ENCODE measurements at regions not wholly inside any gene's neighbourhood (a gene's known extent, or its start where the extent isn't known, plus 50 kb on each side); places are given as distances from the start of the nearest gene placed in this dataset.

DNA sequence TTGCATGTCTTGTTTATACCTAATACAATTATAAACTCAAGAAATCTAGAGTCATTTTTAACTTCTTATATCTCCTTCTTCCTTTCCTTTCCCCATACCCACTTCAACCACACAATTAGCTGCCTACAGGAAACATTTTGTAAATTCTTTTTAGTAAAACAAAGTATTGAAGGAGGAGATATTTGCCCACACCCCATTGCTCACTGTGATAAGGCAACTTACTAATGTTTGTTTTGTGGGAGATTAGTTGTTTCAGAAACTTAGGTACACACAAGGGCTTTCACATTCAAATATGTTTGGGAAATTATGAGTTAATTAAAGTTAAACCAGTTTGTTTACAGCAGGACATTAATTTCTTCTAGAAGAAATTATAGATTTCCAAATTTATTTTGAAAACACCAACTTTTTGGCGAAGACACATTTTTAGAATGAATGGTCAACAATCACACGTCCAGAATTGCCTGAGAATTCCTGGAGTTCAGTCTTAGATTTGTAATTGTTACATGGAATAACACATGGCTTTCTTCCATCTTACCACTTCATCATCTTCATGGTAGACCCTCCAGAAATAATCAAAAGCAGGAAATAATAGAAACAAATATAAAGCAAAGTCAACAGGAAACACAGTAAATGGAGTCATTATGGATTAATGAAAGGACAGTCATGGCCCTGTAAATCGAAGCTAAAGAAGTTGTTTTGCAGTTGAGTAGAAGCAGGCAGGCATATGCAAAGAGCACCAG is 62.5 kb upstream of the RAB27B start:
- H3K9me3 ChIP-seq (ENCODE audit: control insufficient read depth, insufficient read depth, low read depth, low read length): no peaks in the 10 kb centered on the region
- ChIA-PET CTCF (no interaction called here), POLR2A (no interaction called here)
- no peak for ATAC-seq
- TF ChIP-seq TCF7L2 (IDR thresholded peaks at IDR 0.05; ENCODE audit: low read depth, low read length) (no peak), SIN3A (IDR thresholded peaks at IDR 0.05; ENCODE audit: borderline replicate concordance, insufficient read depth, low read depth, low read length) (no peak)
- no peaks in the 10 kb centered on the region for H3K36me3 ChIP-seq (ENCODE audit: control insufficient read depth, insufficient read depth, low read length)
- in situ Hi-C loops (cut with HindIII; ENCODE audit: low pct_unique_long_range_greater_than_20kb, low sequenced_read_pairs): no loop called here
- DNase-seq (ENCODE audit: low read depth, low spot score): peak; percentile 38
- H3K27me3 ChIP-seq (ENCODE audit: control insufficient read depth, insufficient read depth, low read length): no peaks in the 10 kb centered on the region
- peak overlapping the region; percentile 17; the same call in 1 of the 2 replicates for H3K27ac ChIP-seq (ENCODE audit: low read length)
- peak overlapping the region in 1 of 2 experiments; percentile 1; a peak in 1 of 4 replicates for H3K4me3 ChIP-seq (ENCODE audit: low read depth in 2 of 2, low read length in 2 of 2)
- intact Hi-C loops (cut with micrococcal nuclease; ENCODE audit: unreplicated experiment): no loop called here
- no peaks in the 10 kb centered on the region for H3K4me1 ChIP-seq (ENCODE audit: control insufficient read depth, insufficient read depth, low read length)
- no TSS peak for BruUV-seq (replicated peaks)

DNA sequence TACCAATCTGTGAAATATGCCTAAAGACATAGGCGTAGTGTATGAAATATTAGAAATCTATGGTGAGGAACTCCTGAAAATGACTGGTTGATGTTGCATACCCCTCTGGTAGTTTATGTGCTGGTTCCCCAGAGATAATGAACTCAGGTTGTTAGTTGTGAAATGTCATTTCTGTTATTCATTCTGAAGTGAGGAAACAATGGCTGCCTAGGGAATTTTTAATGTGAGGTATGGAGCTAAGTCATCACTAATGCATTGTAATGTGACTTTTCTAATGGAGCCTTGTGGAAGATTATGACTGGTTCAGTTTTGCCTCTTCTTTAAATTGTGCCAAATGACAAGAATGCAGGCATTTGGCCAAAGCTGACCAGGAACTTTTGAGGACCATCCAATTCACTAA is 61.6 kb upstream of the RAB27B start:
- Histone ChIP-seq H3K9me3 (ENCODE audit: control insufficient read depth, insufficient read depth, low read depth, low read length) (no peaks in the 10 kb centered on the region), H3K27ac (ENCODE audit: low read length) (no peak overlapping the region), H3K4me3 (ENCODE audit: low read depth in 2 of 2, low read length in 2 of 2) (no peak overlapping the region; a peak in 1 of 4 replicates), H3K36me3 (ENCODE audit: control insufficient read depth, insufficient read depth, low read length) (no peaks in the 10 kb centered on the region), H3K4me1 (ENCODE audit: control insufficient read depth, insufficient read depth, low read length) (no peaks in the 10 kb centered on the region), H3K27me3 (ENCODE audit: control insufficient read depth, insufficient read depth, low read length) (no peaks in the 10 kb centered on the region)
- in situ Hi-C loops (cut with HindIII; ENCODE audit: low pct_unique_long_range_greater_than_20kb, low sequenced_read_pairs) (no loop called here), intact Hi-C loops (cut with micrococcal nuclease; ENCODE audit: unreplicated experiment) (no loop called here)
- ATAC-seq (peak; percentile 53), DNase-seq (ENCODE audit: low read depth, low spot score) (no peak)
- POLR2A ChIA-PET: no interaction called here
- TF ChIP-seq, protein P1, sequence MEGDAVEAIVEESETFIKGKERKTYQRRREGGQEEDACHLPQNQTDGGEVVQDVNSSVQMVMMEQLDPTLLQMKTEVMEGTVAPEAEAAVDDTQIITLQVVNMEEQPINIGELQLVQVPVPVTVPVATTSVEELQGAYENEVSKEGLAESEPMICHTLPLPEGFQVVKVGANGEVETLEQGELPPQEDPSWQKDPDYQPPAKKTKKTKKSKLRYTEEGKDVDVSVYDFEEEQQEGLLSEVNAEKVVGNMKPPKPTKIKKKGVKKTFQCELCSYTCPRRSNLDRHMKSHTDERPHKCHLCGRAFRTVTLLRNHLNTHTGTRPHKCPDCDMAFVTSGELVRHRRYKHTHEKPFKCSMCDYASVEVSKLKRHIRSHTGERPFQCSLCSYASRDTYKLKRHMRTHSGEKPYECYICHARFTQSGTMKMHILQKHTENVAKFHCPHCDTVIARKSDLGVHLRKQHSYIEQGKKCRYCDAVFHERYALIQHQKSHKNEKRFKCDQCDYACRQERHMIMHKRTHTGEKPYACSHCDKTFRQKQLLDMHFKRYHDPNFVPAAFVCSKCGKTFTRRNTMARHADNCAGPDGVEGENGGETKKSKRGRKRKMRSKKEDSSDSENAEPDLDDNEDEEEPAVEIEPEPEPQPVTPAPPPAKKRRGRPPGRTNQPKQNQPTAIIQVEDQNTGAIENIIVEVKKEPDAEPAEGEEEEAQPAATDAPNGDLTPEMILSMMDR (IDR thresholded peaks at IDR 0.05): no peak
- no peak for TF ChIP-seq REST (IDR thresholded peaks at IDR 0.05; ENCODE audit: insufficient read depth in 1 of 2, low read depth in 2 of 2, low read length in 1 of 2)
- TF ChIP-seq SIN3A (IDR thresholded peaks at IDR 0.05; ENCODE audit: borderline replicate concordance, insufficient read depth, low read depth, low read length): no peak
- TF ChIP-seq POLR2AphosphoS5 (IDR thresholded peaks at IDR 0.05; ENCODE audit: low read depth, low read length): no peak
- no peak for TF ChIP-seq TCF7L2 (IDR thresholded peaks at IDR 0.05; ENCODE audit: low read depth, low read length)
- no TSS peak for BruUV-seq (replicated peaks)
- CTCF ChIA-PET: no interaction called here

DNA sequence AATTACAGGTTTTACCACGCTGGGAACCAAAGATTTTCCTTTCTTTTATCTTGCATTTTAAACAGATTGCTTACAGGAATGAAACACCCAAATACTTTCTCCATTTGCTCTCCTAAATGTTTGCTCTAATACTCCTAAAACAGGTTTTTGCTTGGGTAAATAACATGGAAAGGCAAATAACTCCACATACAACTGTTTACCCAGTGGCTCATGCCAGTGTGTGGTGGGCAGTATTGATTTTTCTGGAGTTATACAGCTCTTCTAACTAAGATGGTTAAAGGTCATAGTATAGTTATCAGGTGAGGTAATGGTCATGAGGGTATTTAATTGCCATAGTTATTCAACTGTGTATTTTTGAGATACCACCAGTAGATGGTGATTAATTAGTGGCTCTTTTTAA is 61.2 kb upstream of the RAB27B start:
- no peaks in the 10 kb centered on the region for H3K4me1 ChIP-seq (ENCODE audit: control insufficient read depth, insufficient read depth, low read length)
- H3K4me3 ChIP-seq (ENCODE audit: low read depth in 2 of 2, low read length in 2 of 2): no peak overlapping the region
- no peaks in the 10 kb centered on the region for H3K27me3 ChIP-seq (ENCODE audit: control insufficient read depth, insufficient read depth, low read length)
- H3K9me3 ChIP-seq (ENCODE audit: control insufficient read depth, insufficient read depth, low read depth, low read length): no peaks in the 10 kb centered on the region
- ATAC-seq (peak; percentile 84), DNase-seq (ENCODE audit: low read depth, low spot score) (peak; percentile 59)
- no TSS peak for BruUV-seq (replicated peaks)
- H3K36me3 ChIP-seq (ENCODE audit: control insufficient read depth, insufficient read depth, low read length): no peaks in the 10 kb centered on the region
- H3K27ac ChIP-seq (ENCODE audit: low read length): no peak overlapping the region
- in situ Hi-C loops (cut with HindIII; ENCODE audit: low pct_unique_long_range_greater_than_20kb, low sequenced_read_pairs) (no loop called here), intact Hi-C loops (cut with micrococcal nuclease; ENCODE audit: unreplicated experiment) (no loop called here)
- CTCF ChIA-PET: no interaction called here
- POLR2A ChIA-PET: no interaction called here
- TF ChIP-seq REST (IDR thresholded peaks at IDR 0.05; ENCODE audit: insufficient read depth in 1 of 2, low read depth in 2 of 2, low read length in 1 of 2): no peak
- TF ChIP-seq, protein P1 (IDR thresholded peaks at IDR 0.05): no peak
- TF ChIP-seq TCF7L2 (IDR thresholded peaks at IDR 0.05; ENCODE audit: low read depth, low read length): no peak
- TF ChIP-seq SIN3A (IDR thresholded peaks at IDR 0.05; ENCODE audit: borderline replicate concordance, insufficient read depth, low read depth, low read length): no peak
- no peak for TF ChIP-seq POLR2AphosphoS5 (IDR thresholded peaks at IDR 0.05; ENCODE audit: low read depth, low read length)
